ENCODE measurements at regions not wholly inside any gene's neighbourhood (a gene's known extent, or its start where the extent isn't known, plus 50 kb on each side); places are given as distances from the start of the nearest gene placed in this dataset.

GRCh38 chr3:152113992-152114651 lies 154.6 kb upstream of the MBNL1 start:
- Histone ChIP-seq H4K8ac (ENCODE audit: extremely low read depth, insufficient read depth, low read length) (no peak overlapping the region), H3K9me3 (ENCODE audit: insufficient read depth in 2 of 2, low read depth in 1 of 2, low read length in 1 of 2) (no peaks in the 10 kb centered on the region), H3K14ac (ENCODE audit: insufficient read length) (no peak overlapping the region), H2AK5ac (ENCODE audit: low read depth, low read length) (no peak overlapping the region), H3K23ac (ENCODE audit: insufficient read length) (no peak overlapping the region), H3K4me3 (ENCODE audit: extremely low read depth in 1 of 4, insufficient read depth in 2 of 4, low read depth in 3 of 4, low read length in 4 of 4) (no peak overlapping the region), H4K91ac (replicated peaks; ENCODE audit: insufficient read length, low read length) (no peak overlapping the region), H4K20me1 (replicated peaks in 1 of 2; ENCODE audit: control insufficient read depth in 1 of 2, insufficient read depth in 2 of 2, low read length in 2 of 2) (no peaks in the 10 kb centered on the region), H3K79me1 (ENCODE audit: low read depth, low read length) (no peaks in the 10 kb centered on the region), H2AFZ (ENCODE audit: low read length) (no peak overlapping the region), H2BK12ac (ENCODE audit: low read depth, low read length) (no peak overlapping the region), H3K27ac (ENCODE audit: low read depth, low read length) (no peak overlapping the region), H2BK20ac (ENCODE audit: low read length) (no peak overlapping the region), H3K4ac (replicated peaks; ENCODE audit: insufficient read length, low read depth, low read length) (no peak overlapping the region), H3K79me2 (ENCODE audit: control insufficient read depth in 1 of 2, insufficient read depth in 2 of 2, low read length in 2 of 2) (no peaks in the 10 kb centered on the region), H3K9ac (replicated peaks in 1 of 4; ENCODE audit: extremely low read depth in 1 of 4, low read depth in 3 of 4, low read length in 3 of 4) (no peak overlapping the region), H3K4me1 (replicated peaks in 1 of 4; ENCODE audit: control insufficient read depth in 3 of 4, insufficient read depth in 4 of 4, low read length in 3 of 4) (no peaks in the 10 kb centered on the region), H3K4me2 (ENCODE audit: insufficient read depth in 1 of 2, low read depth in 2 of 2, low read length in 2 of 2) (no peak overlapping the region), H3K56ac (replicated peaks; ENCODE audit: insufficient read length, low read depth, low read length) (no peak overlapping the region), H3K36me3 (ENCODE audit: control insufficient read depth in 2 of 4, insufficient read depth in 4 of 4, low read length in 3 of 4) (no peaks in the 10 kb centered on the region), H3K23me2 (ENCODE audit: low read depth, low read length) (no peaks in the 10 kb centered on the region), H2BK15ac (ENCODE audit: low read length) (no peak overlapping the region), H2BK120ac (replicated peaks; ENCODE audit: low read depth, low read length) (no peak overlapping the region), H2BK5ac (ENCODE audit: low read depth, low read length) (no peak overlapping the region), H3K27me3 (replicated peaks in 1 of 4; ENCODE audit: control insufficient read depth in 3 of 4, extremely low read depth in 1 of 4, insufficient read depth in 3 of 4, low read length in 3 of 4) (no peaks in the 10 kb centered on the region), H4K5ac (ENCODE audit: insufficient read length, low read depth, low read length) (no peak overlapping the region), H3K18ac (ENCODE audit: extremely low read depth, low read length) (no peak overlapping the region)
- POLR2A ChIA-PET (ENCODE audit: partially characterized antibody): no interaction called here
- CTCF ChIA-PET (ENCODE audit: partially characterized antibody): no interaction called here
- WGBS, 2 experiments (ENCODE audit: extremely low coverage in 1 of 2, insufficient coverage in 1 of 2, insufficient read length in 1 of 2, insufficient replicate concordance in 2 of 2, low coverage in 1 of 2, low lambda C conversion rate in 2 of 2, missing lambda C conversion rate in 1 of 2): 98% methylated on average over 2 of the region's 2 CpGs; no CpG with 5 or more reads in 1 of the 2 experiments
- DNase-seq (ENCODE audit: low read depth in 1 of 2, low spot score in 2 of 2) (no peak), FAIRE-seq (no peak)
- TF ChIP-seq RNF2 (IDR thresholded peaks at IDR 0.05; ENCODE audit: borderline replicate concordance, low read depth, low read length, missing control alignments, poor library complexity, severe bottlenecking) (no peak), JUND (IDR thresholded peaks at IDR 0.05; ENCODE audit: low read length) (no peak), NANOG (IDR thresholded peaks at IDR 0.05; ENCODE audit: insufficient read depth, low read depth, low read length, poor library complexity, severe bottlenecking) (no peak), TAF7 (optimal IDR thresholded peaks at IDR 0.05; ENCODE audit: borderline replicate concordance, low read depth, low read length) (no peak), SP1 (IDR thresholded peaks at IDR 0.05; ENCODE audit: low read depth, low read length) (no peak)
